ENCODE measurements at regions not wholly inside any gene's neighbourhood (a gene's known extent, or its start where the extent isn't known, plus 50 kb on each side); places are given as distances from the start of the nearest gene placed in this dataset.

GRCh38 chr12:18008642-18009041 is 81.4 kb downstream of the RERGL start:
- Mint-ChIP-seq H3K4me1 (no peaks in the 10 kb centered on the region), H3K4me3 (no peak overlapping the region), H3K9me3 (peaks cover 0 to 8% (median 3%) of the 10 kb centered on the region in 7 donors), H3K27ac (no peak overlapping the region), H3K27me3 (ENCODE audit: low read depth in 3 of 3) (no peaks in the 10 kb centered on the region), H3K36me3 (no peaks in the 10 kb centered on the region)
- TF ChIP-seq CTCF (IDR thresholded peaks at IDR 0.05): no peak
- intact Hi-C loops (cut with micrococcal nuclease): no loop called here
- Histone ChIP-seq H4K20me1 (ENCODE audit: insufficient read depth, low read length) (no peaks in the 10 kb centered on the region), H3K36me3 (replicated peaks in 1 of 2; ENCODE audit: control insufficient read depth in 1 of 2, insufficient read depth in 2 of 2, low read length in 2 of 2) (no peaks in the 10 kb centered on the region), H3K9me3 (replicated peaks in 1 of 2; ENCODE audit: control insufficient read depth in 1 of 2, insufficient read depth in 1 of 2, low read length in 2 of 2) (peaks cover 0 to 4% of the 10 kb centered on the region in 2 donors), H3K9ac (ENCODE audit: insufficient read depth, low read length, poor library complexity, severe bottlenecking) (no peak overlapping the region), H2AFZ (ENCODE audit: insufficient read depth, low read depth, low read length, poor library complexity, severe bottlenecking) (no peak overlapping the region), H3K27me3 (ENCODE audit: control insufficient read depth in 2 of 2, insufficient read depth in 2 of 2, low read length in 2 of 2) (no peaks in the 10 kb centered on the region), H3K27ac (ENCODE audit: low read depth in 1 of 2, low read length in 2 of 2) (no peak overlapping the region), H3K4me2 (replicated peaks; ENCODE audit: extremely low read depth, low read length, poor library complexity, severe bottlenecking) (no peak overlapping the region), H3K79me2 (ENCODE audit: insufficient read depth, low read length) (no peaks in the 10 kb centered on the region), H3K4me3 (replicated peaks in 1 of 3; ENCODE audit: low read depth in 2 of 3, low read length in 3 of 3) (no peak overlapping the region), H3K4me1 (ENCODE audit: control insufficient read depth in 1 of 2, insufficient read depth in 2 of 2, low read length in 2 of 2) (no peaks in the 10 kb centered on the region)
- no peak for DNase-seq

GRCh38 chr12:17999174-17999801 is 90.7 kb downstream of the RERGL start:
- no peaks in the 10 kb centered on the region for H3K4me1 ChIP-seq (ENCODE audit: control insufficient read depth in 1 of 2, insufficient read depth in 2 of 2, low read length in 2 of 2)
- Mint-ChIP-seq H3K4me3 (no peak overlapping the region), H3K27me3 (ENCODE audit: low read depth in 3 of 3) (no peaks in the 10 kb centered on the region), H3K27ac (no peak overlapping the region), H3K4me1 (no peaks in the 10 kb centered on the region), H3K9me3 (peaks cover 8 to 17% (median 9%) of the 10 kb centered on the region in 7 donors), H3K36me3 (no peaks in the 10 kb centered on the region)
- no peak overlapping the region for H2AFZ ChIP-seq (ENCODE audit: insufficient read depth, low read depth, low read length, poor library complexity, severe bottlenecking)
- no peaks in the 10 kb centered on the region for H3K79me2 ChIP-seq (ENCODE audit: insufficient read depth, low read length)
- no peak overlapping the region for H3K27ac ChIP-seq (ENCODE audit: low read depth in 1 of 2, low read length in 2 of 2)
- no CpG with 5 or more reads among the region's 2 CpGs for WGBS (ENCODE audit: insufficient coverage)
- H3K36me3 ChIP-seq (replicated peaks in 1 of 2; ENCODE audit: control insufficient read depth in 1 of 2, insufficient read depth in 2 of 2, low read length in 2 of 2): no peaks in the 10 kb centered on the region
- no peak overlapping the region for H3K4me2 ChIP-seq (replicated peaks; ENCODE audit: extremely low read depth, low read length, poor library complexity, severe bottlenecking)
- peaks cover 10 to 16% of the 10 kb centered on the region in 2 donors for H3K9me3 ChIP-seq (replicated peaks in 1 of 2; ENCODE audit: control insufficient read depth in 1 of 2, insufficient read depth in 1 of 2, low read length in 2 of 2)
- H4K20me1 ChIP-seq (ENCODE audit: insufficient read depth, low read length): no peaks in the 10 kb centered on the region
- H3K27me3 ChIP-seq (ENCODE audit: control insufficient read depth in 2 of 2, insufficient read depth in 2 of 2, low read length in 2 of 2): no peaks in the 10 kb centered on the region
- DNase-seq: no peak
- TF ChIP-seq CTCF (IDR thresholded peaks at IDR 0.05): no peak
- H3K4me3 ChIP-seq (replicated peaks in 1 of 3; ENCODE audit: low read depth in 2 of 3, low read length in 3 of 3): no peak overlapping the region
- intact Hi-C loops (cut with micrococcal nuclease): no loop called here
- H3K9ac ChIP-seq (ENCODE audit: insufficient read depth, low read length, poor library complexity, severe bottlenecking): no peak overlapping the region

Data from CD14-positive monocyte (primary cell).